SK-N-SH (cell line): ENCODE measurements at regions not wholly inside any gene's neighbourhood (a gene's known extent, or its start where the extent isn't known, plus 50 kb on each side); places are given as distances from the start of the nearest gene placed in this dataset.
"Not testable (repeated sequence)": the region's sequence is repeated elsewhere in the genome, so short reads cannot be mapped to it uniquely, and the experiment has no call there.

Experiments used
- CTCF ChIA-PET: fragments of 300-600, 350-600 bp; formaldehyde crosslinking; extraction: SDS; loops from one replicate; lab custom pipeline; 2021; lab: Yijun Ruan, JAX
- POLR2A ChIA-PET: fragments of 350-600 bp; sonication (Branson Sonifier 250); formaldehyde crosslinking; extraction: SDS; loops from one replicate; lab custom pipeline; 2020; ENCODE audit warnings: antibody characterized with exemption, inconsistent platforms; lab: Yijun Ruan, JAX
- DNase-seq: peaks from one replicate; pipeline ENCODE4 v3.0.0; 2012
- H2AFZ ChIP-seq: fragments of 200-600 bp; sonication (generic); 2 replicates; pipeline ENCODE4 v1.8.1; 2016; ENCODE audit warnings: antibody characterized with exemption, mild to moderate bottlenecking, low read depth
- H3F3A ChIP-seq: fragments of 200-600 bp; sonication (generic); replicated peaks from 2 replicates; pipeline ENCODE3; 2016; ENCODE audit warnings: antibody characterized with exemption, mild to moderate bottlenecking; ENCODE audit not compliant: insufficient read depth
- H3K27ac ChIP-seq, 2 experiments: fragments of 200-500 bp in 1 of 2; fragments of 200-600 bp in 1 of 2; sonication (Bioruptor generic) in 1 of 2; sonication (generic), shearing (Covaris generic) in 1 of 2; 2 replicates each; pipeline versions ENCODE4 v1.5.1 to v1.6.1; 2014 to 2016; ENCODE audit warnings: low read depth in 2 of 2, inconsistent platforms in 1 of 2, low read length in 1 of 2, mild to moderate bottlenecking in 1 of 2, mixed read lengths in 1 of 2
- H3K27me3 ChIP-seq: fragments of 200-600 bp; sonication (generic), shearing (Covaris generic); 2 replicates; pipeline ENCODE4 v1.6.1; 2016; ENCODE audit warnings: mixed run types; ENCODE audit not compliant: insufficient read depth
- H3K36me3 ChIP-seq, 2 experiments: fragments of 200-500 bp in 1 of 2; fragments of 200-600 bp in 1 of 2; sonication (Bioruptor generic) in 1 of 2; sonication (generic) in 1 of 2; replicated peaks in 1 of 2; 2 replicates each; pipeline versions ENCODE3 to v1.5.1; 2014 to 2016; ENCODE audit warnings: low read length in 1 of 2, mild to moderate bottlenecking in 1 of 2; ENCODE audit not compliant: insufficient read depth in 2 of 2, control insufficient read depth in 1 of 2
- H3K4me1 ChIP-seq, 2 experiments: fragments of 200-500 bp in 1 of 2; fragments of 200-600 bp in 1 of 2; sonication (Bioruptor generic) in 1 of 2; sonication (generic), shearing (Covaris generic) in 1 of 2; 2 replicates each; pipeline versions ENCODE4 v1.5.1 to v1.6.1; 2014 to 2016; ENCODE audit warnings: low read depth in 1 of 2, low read length in 1 of 2, mixed run types in 1 of 2; ENCODE audit not compliant: insufficient read depth in 2 of 2, control insufficient read depth in 1 of 2
- H3K4me2 ChIP-seq: fragments of 200-600 bp; sonication (generic), shearing (Covaris generic); 2 replicates; pipeline ENCODE4 v1.6.1; 2017; ENCODE audit warnings: mixed run types
- H3K4me3 ChIP-seq, 2 experiments: fragments of 200-500 bp in 1 of 2; fragments of 200-600 bp in 1 of 2; sonication (Bioruptor generic) in 1 of 2; sonication (generic), shearing (Covaris generic) in 1 of 2; 2 replicates each; pipeline versions ENCODE4 v1.5.1 to v1.8.1; 2014 to 2016; ENCODE audit warnings: low read depth in 2 of 2, inconsistent platforms in 1 of 2, low read length in 1 of 2, mild to moderate bottlenecking in 1 of 2, mixed read lengths in 1 of 2, moderate library complexity in 1 of 2
- H3K79me2 ChIP-seq: fragments of 200-600 bp; sonication (generic); 2 replicates; pipeline ENCODE4 v1.8.1; 2017; ENCODE audit warnings: mild to moderate bottlenecking; ENCODE audit not compliant: insufficient read depth
- H3K9ac ChIP-seq: fragments of 200-600 bp; sonication (generic); 2 replicates; pipeline ENCODE4 v1.6.1; 2017; ENCODE audit warnings: mixed run types
- H3K9me2 ChIP-seq: fragments of 200-600 bp; sonication (generic); 2 replicates; pipeline ENCODE4 v1.6.1; 2017; ENCODE audit warnings: mixed run types
- H3K9me3 ChIP-seq: fragments of 200-600 bp; sonication (generic); 2 replicates; pipeline ENCODE4 v1.6.1; 2017; ENCODE audit warnings: mixed run types, mild to moderate bottlenecking, moderate library complexity
- H4K20me1 ChIP-seq: fragments of 200-600 bp; sonication (generic); 2 replicates; pipeline ENCODE4 v1.6.1; 2017; ENCODE audit warnings: mild to moderate bottlenecking, mixed run types; ENCODE audit not compliant: insufficient read depth
- CHD2 ChIP-seq: fragments of 150-350 bp; IDR thresholded peaks from 2 replicates; pipeline ENCODE4 v1.6.1; 2018; ENCODE audit warnings: low read length; ENCODE audit not compliant: partially characterized antibody
- CTCF ChIP-seq: fragments of 200-600 bp; sonication (generic); IDR thresholded peaks from 2 replicates; pipeline ENCODE4 v1.6.1; 2017; ENCODE audit warnings: antibody characterized with exemption, mild to moderate bottlenecking, moderate library complexity
- EZH2phosphoT487 ChIP-seq: fragments of 200-600 bp; sonication (generic); IDR thresholded peaks from 2 replicates; pipeline ENCODE4 v1.6.1; 2017; ENCODE audit warnings: low read depth, mixed run types, mild to moderate bottlenecking, antibody characterized with exemption, moderate library complexity, borderline replicate concordance
- FOSL2 ChIP-seq: IDR thresholded peaks from 2 replicates; pipeline ENCODE4 v1.4.0; 2012; ENCODE audit warnings: low read depth, mild to moderate bottlenecking, moderate library complexity, borderline replicate concordance
- FOXJ3 ChIP-seq: sonication (generic); formaldehyde crosslinking; IDR thresholded peaks from 2 replicates; pipeline ENCODE4 v1.5.1; 2020; ENCODE audit warnings: mild to moderate bottlenecking, missing genetic modification reagents
- GABPA ChIP-seq: IDR thresholded peaks from 2 replicates; pipeline ENCODE4 v1.4.0; 2012; ENCODE audit warnings: low read depth, mild to moderate bottlenecking
- JUND ChIP-seq: IDR thresholded peaks from 2 replicates; pipeline ENCODE4 v1.4.0; 2012
- MEF2A ChIP-seq: IDR thresholded peaks from 2 replicates; pipeline ENCODE4 v1.4.0; 2012; ENCODE audit warnings: low read depth, borderline replicate concordance
- PBX3 ChIP-seq: IDR thresholded peaks from 2 replicates; pipeline ENCODE4; 2012
- RCOR1 ChIP-seq: fragments of 150-350 bp; IDR thresholded peaks from 2 replicates; pipeline ENCODE4 v1.6.1; 2017; ENCODE audit warnings: antibody characterized with exemption, low read length
- RFX5 ChIP-seq: IDR thresholded peaks from 2 replicates; pipeline ENCODE4 v1.6.1; 2012; ENCODE audit warnings: mild to moderate bottlenecking, improper control_type of control experiment, low read length
- RXRA ChIP-seq: IDR thresholded peaks from 2 replicates; pipeline ENCODE4 v1.4.0; 2012; ENCODE audit warnings: low read depth, mild to moderate bottlenecking, borderline replicate concordance
- SMC3 ChIP-seq: IDR thresholded peaks from 2 replicates; pipeline ENCODE4 v1.6.1; 2012; ENCODE audit warnings: low read depth, low read length, improper control_type of control experiment
- TAF1 ChIP-seq: IDR thresholded peaks from 2 replicates; pipeline ENCODE4 v1.6.1; 2012; ENCODE audit warnings: low read depth, mild to moderate bottlenecking, low read length, moderate library complexity, borderline replicate concordance
- TCF12 ChIP-seq: IDR thresholded peaks from 2 replicates; pipeline ENCODE4 v1.4.0; 2012
- TEAD4 ChIP-seq: IDR thresholded peaks from 2 replicates; pipeline ENCODE4 v1.4.0; 2012; ENCODE audit warnings: mild to moderate bottlenecking, borderline replicate concordance; ENCODE audit not compliant: insufficient read depth
- WGBS: methylation state at CpG from one replicate; pipeline ENCODE4 v1.1.6; 2017; ENCODE audit warnings: low lambda C conversion rate; 5-methylcytosine and 5-hydroxymethylcytosine counted together

GRCh38 chr6:81876971-81877370 is 124.5 kb upstream of the TENT5A start:
- H3K27me3 ChIP-seq: no peaks in the 10 kb centered on the region
- POLR2A ChIA-PET: no interaction called here
- CTCF ChIA-PET: no interaction called here
- TF ChIP-seq EZH2phosphoT487 (no peak), FOSL2 (peak; percentile 83), FOXJ3 (CRISPR knock-in tag) (no peak), PBX3 (peak; percentile 78), CTCF (no peak), TEAD4 (no peak), TCF12 (peak; percentile 70), CHD2 (no peak), RCOR1 (no peak), RXRA (no peak), RFX5 (no peak), JUND (peak; percentile 75)
- TF ChIP-seq, all 33 proteins: peak for 4
- no peaks in the 10 kb centered on the region for H3K36me3 ChIP-seq
- no peaks in the 10 kb centered on the region for H4K20me1 ChIP-seq
- DNase-seq: no peak
- H3K9me3 ChIP-seq: peaks cover 6% of the 10 kb centered on the region; the same call in 1 of the 2 replicates
- H3K79me2 ChIP-seq: no peaks in the 10 kb centered on the region
- H3K9ac ChIP-seq: no peak overlapping the region
- H3K27ac ChIP-seq: no peak overlapping the region
- no peaks in the 10 kb centered on the region for H3K9me2 ChIP-seq
- no peak overlapping the region for H3K4me3 ChIP-seq
- no peak overlapping the region for H2AFZ ChIP-seq
- no peak overlapping the region for H3K4me2 ChIP-seq
- H3F3A ChIP-seq: no peaks in the 10 kb centered on the region
- no peaks in the 10 kb centered on the region; a peak in 1 of 4 replicates for H3K4me1 ChIP-seq
- WGBS: 0% methylated on average over 1 of the region's 1 CpG

- no peak for DNase-seq
- Histone ChIP-seq H3K9me3 (peaks cover 9% of the 10 kb centered on the region; the same call in 1 of the 2 replicates), H3K4me2 (no peak overlapping the region), H3F3A (no peaks in the 10 kb centered on the region), H3K27me3 (no peaks in the 10 kb centered on the region), H3K9ac (no peak overlapping the region), H3K4me1 (no peaks in the 10 kb centered on the region; a peak in 1 of 4 replicates), H3K9me2 (no peaks in the 10 kb centered on the region), H3K4me3 (no peak overlapping the region), H2AFZ (no peak overlapping the region), H3K36me3 (no peaks in the 10 kb centered on the region), H3K27ac (no peak overlapping the region), H4K20me1 (no peaks in the 10 kb centered on the region), H3K79me2 (no peaks in the 10 kb centered on the region)
- POLR2A ChIA-PET: no interaction called here
- CTCF ChIA-PET: interaction anchor here (1.2 kb wide), 1 partner anchor 18 kb away, joined by 3 read pairs; no protein-coding TSS in a partner anchor
- WGBS: 95% methylated on average over 3 of the region's 3 CpGs
- TF ChIP-seq TAF1 (no peak), SMC3 (no peak), GABPA (no peak), JUND (no peak), MEF2A (no peak)
These were observed 123.4 kb upstream of the TENT5A start for GRCh38 chr6:81875782-81876293.

- H3K9me3 ChIP-seq, H3K27ac ChIP-seq, H3K79me2 ChIP-seq, H3K4me3 ChIP-seq, POLR2A ChIA-PET, H3K36me3 ChIP-seq, DNase-seq, H3K9me2 ChIP-seq, H3K9ac ChIP-seq, H4K20me1 ChIP-seq, H3K4me1 ChIP-seq, H3K27me3 ChIP-seq, H2AFZ ChIP-seq, H3K4me2 ChIP-seq: not testable (repeated sequence)
- CTCF ChIA-PET: interaction anchor here (1.1 to 1.5 kb wide), 2 partner anchors 11 to 205 kb away, joined by 3 read pairs; no protein-coding TSS in a partner anchor
- H3F3A ChIP-seq: peaks cover 15% of the 10 kb centered on the region
- WGBS: 74% methylated on average over 6 of the region's 11 CpGs
These were observed 117.4 kb upstream of the TENT5A start for GRCh38 chr6:81869749-81870508.
